ENCODE measurements at regions not wholly inside any gene's neighbourhood (a gene's known extent, or its start where the extent isn't known, plus 50 kb on each side); places are given as distances from the start of the nearest gene placed in this dataset.

DNA sequence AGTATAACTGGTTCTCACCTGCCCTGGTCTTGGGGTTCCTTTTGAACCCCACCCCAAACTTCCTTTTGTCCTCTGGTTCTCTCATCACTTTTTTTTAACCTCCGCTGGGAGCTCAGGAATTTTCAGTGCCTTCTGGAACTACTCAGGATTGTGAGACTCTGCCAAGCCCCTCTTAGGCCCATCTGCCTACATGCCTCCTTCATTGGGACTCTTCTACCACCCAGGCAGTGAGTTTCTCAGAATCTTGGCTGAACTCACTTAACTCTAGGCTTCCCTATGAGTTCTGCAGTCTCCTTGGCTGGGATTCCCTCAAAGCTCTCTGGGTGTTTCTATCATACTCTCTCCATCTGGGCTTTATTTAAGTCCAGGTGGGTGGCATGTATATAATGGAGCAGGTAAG is 86.3 kb downstream of the MDH1 start:
- TF ChIP-seq, protein P1, sequence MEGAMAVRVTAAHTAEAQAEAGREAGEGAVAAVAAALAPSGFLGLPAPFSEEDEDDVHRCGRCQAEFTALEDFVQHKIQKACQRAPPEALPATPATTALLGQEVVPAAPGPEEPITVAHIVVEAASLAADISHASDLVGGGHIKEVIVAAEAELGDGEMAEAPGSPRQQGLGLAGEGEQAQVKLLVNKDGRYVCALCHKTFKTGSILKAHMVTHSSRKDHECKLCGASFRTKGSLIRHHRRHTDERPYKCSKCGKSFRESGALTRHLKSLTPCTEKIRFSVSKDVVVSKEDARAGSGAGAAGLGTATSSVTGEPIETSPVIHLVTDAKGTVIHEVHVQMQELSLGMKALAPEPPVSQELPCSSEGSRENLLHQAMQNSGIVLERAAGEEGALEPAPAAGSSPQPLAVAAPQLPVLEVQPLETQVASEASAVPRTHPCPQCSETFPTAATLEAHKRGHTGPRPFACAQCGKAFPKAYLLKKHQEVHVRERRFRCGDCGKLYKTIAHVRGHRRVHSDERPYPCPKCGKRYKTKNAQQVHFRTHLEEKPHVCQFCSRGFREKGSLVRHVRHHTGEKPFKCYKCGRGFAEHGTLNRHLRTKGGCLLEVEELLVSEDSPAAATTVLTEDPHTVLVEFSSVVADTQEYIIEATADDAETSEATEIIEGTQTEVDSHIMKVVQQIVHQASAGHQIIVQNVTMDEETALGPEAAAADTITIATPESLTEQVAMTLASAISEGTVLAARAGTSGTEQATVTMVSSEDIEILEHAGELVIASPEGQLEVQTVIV (IDR thresholded peaks at IDR 0.05; ENCODE audit: borderline replicate concordance, partially characterized antibody) = no peak
- TF ChIP-seq, protein P2, sequence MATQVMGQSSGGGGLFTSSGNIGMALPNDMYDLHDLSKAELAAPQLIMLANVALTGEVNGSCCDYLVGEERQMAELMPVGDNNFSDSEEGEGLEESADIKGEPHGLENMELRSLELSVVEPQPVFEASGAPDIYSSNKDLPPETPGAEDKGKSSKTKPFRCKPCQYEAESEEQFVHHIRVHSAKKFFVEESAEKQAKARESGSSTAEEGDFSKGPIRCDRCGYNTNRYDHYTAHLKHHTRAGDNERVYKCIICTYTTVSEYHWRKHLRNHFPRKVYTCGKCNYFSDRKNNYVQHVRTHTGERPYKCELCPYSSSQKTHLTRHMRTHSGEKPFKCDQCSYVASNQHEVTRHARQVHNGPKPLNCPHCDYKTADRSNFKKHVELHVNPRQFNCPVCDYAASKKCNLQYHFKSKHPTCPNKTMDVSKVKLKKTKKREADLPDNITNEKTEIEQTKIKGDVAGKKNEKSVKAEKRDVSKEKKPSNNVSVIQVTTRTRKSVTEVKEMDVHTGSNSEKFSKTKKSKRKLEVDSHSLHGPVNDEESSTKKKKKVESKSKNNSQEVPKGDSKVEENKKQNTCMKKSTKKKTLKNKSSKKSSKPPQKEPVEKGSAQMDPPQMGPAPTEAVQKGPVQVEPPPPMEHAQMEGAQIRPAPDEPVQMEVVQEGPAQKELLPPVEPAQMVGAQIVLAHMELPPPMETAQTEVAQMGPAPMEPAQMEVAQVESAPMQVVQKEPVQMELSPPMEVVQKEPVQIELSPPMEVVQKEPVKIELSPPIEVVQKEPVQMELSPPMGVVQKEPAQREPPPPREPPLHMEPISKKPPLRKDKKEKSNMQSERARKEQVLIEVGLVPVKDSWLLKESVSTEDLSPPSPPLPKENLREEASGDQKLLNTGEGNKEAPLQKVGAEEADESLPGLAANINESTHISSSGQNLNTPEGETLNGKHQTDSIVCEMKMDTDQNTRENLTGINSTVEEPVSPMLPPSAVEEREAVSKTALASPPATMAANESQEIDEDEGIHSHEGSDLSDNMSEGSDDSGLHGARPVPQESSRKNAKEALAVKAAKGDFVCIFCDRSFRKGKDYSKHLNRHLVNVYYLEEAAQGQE (IDR thresholded peaks at IDR 0.05; ENCODE audit: low read depth, low read length) = no peak
- no peak for TF ChIP-seq ESRRA (IDR thresholded peaks at IDR 0.05; ENCODE audit: low read length)
- TF ChIP-seq, protein P3, sequence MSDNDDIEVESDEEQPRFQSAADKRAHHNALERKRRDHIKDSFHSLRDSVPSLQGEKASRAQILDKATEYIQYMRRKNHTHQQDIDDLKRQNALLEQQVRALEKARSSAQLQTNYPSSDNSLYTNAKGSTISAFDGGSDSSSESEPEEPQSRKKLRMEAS (IDR thresholded peaks at IDR 0.05; ENCODE audit: low read depth, low read length) = no peak
- TF ChIP-seq, protein P4, sequence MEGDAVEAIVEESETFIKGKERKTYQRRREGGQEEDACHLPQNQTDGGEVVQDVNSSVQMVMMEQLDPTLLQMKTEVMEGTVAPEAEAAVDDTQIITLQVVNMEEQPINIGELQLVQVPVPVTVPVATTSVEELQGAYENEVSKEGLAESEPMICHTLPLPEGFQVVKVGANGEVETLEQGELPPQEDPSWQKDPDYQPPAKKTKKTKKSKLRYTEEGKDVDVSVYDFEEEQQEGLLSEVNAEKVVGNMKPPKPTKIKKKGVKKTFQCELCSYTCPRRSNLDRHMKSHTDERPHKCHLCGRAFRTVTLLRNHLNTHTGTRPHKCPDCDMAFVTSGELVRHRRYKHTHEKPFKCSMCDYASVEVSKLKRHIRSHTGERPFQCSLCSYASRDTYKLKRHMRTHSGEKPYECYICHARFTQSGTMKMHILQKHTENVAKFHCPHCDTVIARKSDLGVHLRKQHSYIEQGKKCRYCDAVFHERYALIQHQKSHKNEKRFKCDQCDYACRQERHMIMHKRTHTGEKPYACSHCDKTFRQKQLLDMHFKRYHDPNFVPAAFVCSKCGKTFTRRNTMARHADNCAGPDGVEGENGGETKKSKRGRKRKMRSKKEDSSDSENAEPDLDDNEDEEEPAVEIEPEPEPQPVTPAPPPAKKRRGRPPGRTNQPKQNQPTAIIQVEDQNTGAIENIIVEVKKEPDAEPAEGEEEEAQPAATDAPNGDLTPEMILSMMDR (IDR thresholded peaks at IDR 0.05 in 2 of 3, conservative IDR thresholded peaks at IDR 0.05 in 1 of 3; ENCODE audit: control insufficient read depth in 2 of 3, extremely low read depth in 1 of 3, insufficient read depth in 1 of 3, low read depth in 3 of 3, low read length in 3 of 3) = no peak
- no peak for TF ChIP-seq TCF3 (IDR thresholded peaks at IDR 0.05; ENCODE audit: borderline replicate concordance, insufficient read depth, low read depth, low read length)
- TF ChIP-seq POLR2AphosphoS2 (IDR thresholded peaks at IDR 0.05; ENCODE audit: low read depth, low read length) = no peak
- TF ChIP-seq EP300 (IDR thresholded peaks at IDR 0.05; ENCODE audit: borderline replicate concordance in 1 of 2, control insufficient read depth in 1 of 2, low read depth in 2 of 2, low read length in 2 of 2) = no peak
- no peak for TF ChIP-seq POLR2A (IDR thresholded peaks at IDR 0.05; ENCODE audit: low read depth, low read length)
- no peak for TF ChIP-seq SIN3A (IDR thresholded peaks at IDR 0.05; ENCODE audit: low read depth, low read length)
- TF ChIP-seq RFX5 (IDR thresholded peaks at IDR 0.05; ENCODE audit: low read depth, low read length) = no peak

Data from GM12878 (cell line).